H1 (cell line): ENCODE measurements at regions not wholly inside any gene's neighbourhood (a gene's known extent, or its start where the extent isn't known, plus 50 kb on each side); places are given as distances from the start of the nearest gene placed in this dataset.
"Not testable (repeated sequence)": the region's sequence is repeated elsewhere in the genome, so short reads cannot be mapped to it uniquely, and the experiment has no call there.

Source experiments
- CTCF ChIA-PET: fragments of 300-600 bp; sonication (Branson Sonifier 250); formaldehyde crosslinking; loops from one replicate; lab custom pipeline; 2021; ENCODE audit not compliant: partially characterized antibody; lab: Charles Lee
- POLR2A ChIA-PET: fragments of 300-600 bp; sonication (Branson Sonifier 250); formaldehyde crosslinking; loops from one replicate; lab custom pipeline; 2021; ENCODE audit warnings: inconsistent platforms; ENCODE audit not compliant: partially characterized antibody; lab: Charles Lee
- DNase-seq, 2 experiments: peaks; one replicate each; pipeline versions ENCODE4 v3.0.0 to v3.0.0-alpha.2; 2010 to 2022; ENCODE audit warnings: low spot score in 2 of 2, low read depth in 1 of 2, mixed read lengths in 1 of 2
- FAIRE-seq: peaks from 2 replicates; lab custom pipeline; 2011; peaks lifted over from hg19 to GRCh38; lab: Jason Lieb, UNC
- H2AFZ ChIP-seq: 2 replicates; pipeline ENCODE4 v1.8.1; 2012; ENCODE audit warnings: low read length, inconsistent platforms
- H2AK5ac ChIP-seq: 2 replicates; pipeline ENCODE4 v1.6.1; 2013; ENCODE audit warnings: low read depth, low read length
- H2BK120ac ChIP-seq: replicated peaks from 2 replicates; pipeline ENCODE3; 2013; ENCODE audit warnings: low read depth, low read length, inconsistent platforms
- H2BK12ac ChIP-seq: 2 replicates; pipeline ENCODE4 v1.6.1; 2013; ENCODE audit warnings: low read depth, low read length
- H2BK15ac ChIP-seq: 2 replicates; pipeline ENCODE4 v1.6.1; 2013; ENCODE audit warnings: low read length
- H2BK20ac ChIP-seq: 2 replicates; pipeline ENCODE4 v1.6.1; 2013; ENCODE audit warnings: low read length
- H2BK5ac ChIP-seq: 2 replicates; pipeline ENCODE4 v1.6.1; 2013; ENCODE audit warnings: low read depth, low read length
- H3K14ac ChIP-seq: 2 replicates; pipeline ENCODE4 v1.6.1; 2013; ENCODE audit warnings: inconsistent platforms; ENCODE audit not compliant: insufficient read length
- H3K18ac ChIP-seq: 2 replicates; pipeline ENCODE4 v1.6.1; 2013; ENCODE audit warnings: low read length; ENCODE audit errors: extremely low read depth
- H3K23ac ChIP-seq: 2 replicates; pipeline ENCODE4 v1.6.1; 2013; ENCODE audit warnings: inconsistent platforms; ENCODE audit not compliant: insufficient read length
- H3K23me2 ChIP-seq: 2 replicates; pipeline ENCODE4 v1.6.1; 2013; ENCODE audit warnings: low read depth, low read length
- H3K27ac ChIP-seq: 2 replicates; pipeline ENCODE4 v1.6.1; 2011; ENCODE audit warnings: low read depth, low read length, inconsistent platforms
- H3K27me3 ChIP-seq, 4 experiments: replicated peaks in 1 of 4; 1 replicate in 1 of 4; 2 replicates in 3 of 4; pipeline versions ENCODE4 v1.6.1 to v1.8.1; 2011 to 2013; ENCODE audit warnings: low read length in 3 of 4, mild to moderate bottlenecking in 3 of 4, inconsistent platforms in 2 of 4, mixed read lengths in 2 of 4, moderate library complexity in 1 of 4; ENCODE audit not compliant: control insufficient read depth in 3 of 4, insufficient read depth in 3 of 4; ENCODE audit errors: extremely low read depth in 1 of 4
- H3K36me3 ChIP-seq, 4 experiments: 2 replicates each; pipeline versions ENCODE4 v1.6.1 to v1.8.1; 2011 to 2013; ENCODE audit warnings: mild to moderate bottlenecking in 4 of 4, low read length in 3 of 4, moderate library complexity in 2 of 4, control low read depth in 1 of 4, inconsistent platforms in 1 of 4; ENCODE audit not compliant: insufficient read depth in 4 of 4, control insufficient read depth in 2 of 4
- H3K4ac ChIP-seq: replicated peaks from 2 replicates; pipeline ENCODE3; 2013; ENCODE audit warnings: low read length, low read depth, mixed read lengths, inconsistent platforms; ENCODE audit not compliant: insufficient read length
- H3K4me1 ChIP-seq, 4 experiments: replicated peaks in 1 of 4; 1 replicate in 1 of 4; 2 replicates in 3 of 4; pipeline versions ENCODE4 v1.6.1 to v1.8.1; 2011 to 2013; ENCODE audit warnings: low read length in 3 of 4, inconsistent platforms in 2 of 4, mixed read lengths in 1 of 4; ENCODE audit not compliant: insufficient read depth in 4 of 4, control insufficient read depth in 3 of 4
- H3K4me2 ChIP-seq, 2 experiments: 2 replicates each; pipeline versions ENCODE4 v1.6.1 to v1.8.1; 2011 to 2013; ENCODE audit warnings: low read depth in 2 of 2, low read length in 2 of 2, control low read depth in 1 of 2, inconsistent platforms in 1 of 2, mild to moderate bottlenecking in 1 of 2; ENCODE audit not compliant: insufficient read depth in 1 of 2
- H3K4me3 ChIP-seq, 4 experiments: fragments of 200-600, 300-600 bp in 1 of 4; sonication (generic), shearing (Covaris generic), sonication (Bioruptor Twin) in 1 of 4; 2 replicates each; pipeline versions ENCODE4 v1.5.1 to v1.8.1; 2011 to 2016; ENCODE audit warnings: low read length in 4 of 4, low read depth in 3 of 4, control low read depth in 2 of 4, inconsistent platforms in 2 of 4, mild to moderate bottlenecking in 2 of 4, mixed read lengths in 1 of 4, moderate library complexity in 1 of 4; ENCODE audit not compliant: insufficient read depth in 2 of 4; ENCODE audit errors: extremely low read depth in 1 of 4
- H3K56ac ChIP-seq: replicated peaks from 2 replicates; pipeline ENCODE3; 2013; ENCODE audit warnings: low read depth, mild to moderate bottlenecking, mixed read lengths, low read length, inconsistent platforms; ENCODE audit not compliant: insufficient read length
- H3K79me1 ChIP-seq: 2 replicates; pipeline ENCODE4 v1.6.1; 2013; ENCODE audit warnings: low read depth, low read length, control low read depth
- H3K79me2 ChIP-seq, 2 experiments: 2 replicates each; pipeline versions ENCODE4 v1.6.1 to v1.8.1; 2012 to 2013; ENCODE audit warnings: low read length in 2 of 2, mild to moderate bottlenecking in 2 of 2, inconsistent platforms in 1 of 2; ENCODE audit not compliant: insufficient read depth in 2 of 2, control insufficient read depth in 1 of 2
- H3K9ac ChIP-seq, 4 experiments: replicated peaks in 1 of 4; 1 replicate in 1 of 4; 2 replicates in 3 of 4; pipeline versions ENCODE4 v1.6.1 to v1.8.1; 2011 to 2013; ENCODE audit warnings: low read depth in 3 of 4, low read length in 3 of 4, control low read depth in 2 of 4, mild to moderate bottlenecking in 2 of 4, moderate library complexity in 2 of 4, inconsistent platforms in 1 of 4; ENCODE audit errors: extremely low read depth in 1 of 4
- H3K9me3 ChIP-seq, 2 experiments: 2 replicates each; pipeline versions ENCODE4 v1.6.1 to v1.8.1; 2012 to 2013; ENCODE audit warnings: mild to moderate bottlenecking in 2 of 2, moderate library complexity in 2 of 2, control low read depth in 1 of 2, inconsistent platforms in 1 of 2, low read depth in 1 of 2, low read length in 1 of 2, mixed read lengths in 1 of 2; ENCODE audit not compliant: insufficient read depth in 2 of 2
- H4K20me1 ChIP-seq, 2 experiments: replicated peaks in 1 of 2; 2 replicates each; pipeline versions ENCODE3 to v1.8.1; 2011 to 2013; ENCODE audit warnings: inconsistent platforms in 2 of 2, low read length in 2 of 2, mild to moderate bottlenecking in 1 of 2; ENCODE audit not compliant: insufficient read depth in 2 of 2, control insufficient read depth in 1 of 2
- H4K5ac ChIP-seq: 2 replicates; pipeline ENCODE4 v1.6.1; 2013; ENCODE audit warnings: low read length, low read depth, mixed read lengths, inconsistent platforms; ENCODE audit not compliant: insufficient read length
- H4K8ac ChIP-seq: 2 replicates; pipeline ENCODE4 v1.8.0; 2013; ENCODE audit warnings: mild to moderate bottlenecking, moderate library complexity, low read length, inconsistent platforms; ENCODE audit not compliant: insufficient read depth; ENCODE audit errors: extremely low read depth
- H4K91ac ChIP-seq: replicated peaks from 2 replicates; pipeline ENCODE3; 2013; ENCODE audit warnings: low read length, mixed read lengths, inconsistent platforms; ENCODE audit not compliant: insufficient read length
- CHD2 ChIP-seq: IDR thresholded peaks from 2 replicates; pipeline ENCODE4 v1.6.1; 2012; ENCODE audit warnings: low read length, improper control_type of control experiment
- JUND ChIP-seq: IDR thresholded peaks from 2 replicates; pipeline ENCODE4 v1.6.1; 2011; ENCODE audit warnings: mild to moderate bottlenecking, improper control_type of control experiment, low read length
- WGBS, 2 experiments: shearing (Covaris generic) in 1 of 2; methylation state at CpG; one replicate each; pipeline versions ENCODE4 v1.1.6 to v1.1.7; 2013 to 2015; ENCODE audit warnings: low lambda C conversion rate in 2 of 2, mixed read lengths in 2 of 2, inconsistent platforms in 1 of 2, low coverage in 1 of 2, missing lambda C conversion rate in 1 of 2; ENCODE audit not compliant: insufficient replicate concordance in 2 of 2, insufficient coverage in 1 of 2, insufficient read length in 1 of 2; ENCODE audit errors: extremely low coverage in 1 of 2, missing lambda C conversion rate in 1 of 2; 5-methylcytosine and 5-hydroxymethylcytosine counted together

DNA sequence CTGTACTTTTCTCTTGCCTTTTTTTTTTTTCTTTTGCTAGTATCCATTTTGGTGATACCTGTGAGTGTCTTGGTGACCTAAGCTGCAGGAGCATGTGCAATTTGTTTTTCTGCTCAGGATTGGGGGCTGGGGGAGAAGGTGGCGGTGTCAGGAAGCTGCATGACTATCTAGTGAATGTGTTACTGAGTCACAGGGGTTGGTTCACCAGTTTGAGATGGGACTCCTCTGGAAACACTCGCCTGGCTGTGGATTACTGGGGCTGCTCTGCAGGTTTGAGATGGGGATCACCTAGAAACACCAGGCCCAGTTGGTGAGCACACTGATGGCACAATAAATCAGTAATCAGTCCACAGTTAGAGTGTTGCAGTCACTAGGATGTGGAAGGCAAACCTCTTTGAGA, 447.9 kb downstream of the SPATA31D1 start:
- Histone ChIP-seq H3K27me3 (no peaks in the 10 kb centered on the region), H2BK5ac (no peak overlapping the region), H3K4ac (no peak overlapping the region), H2AK5ac (no peak overlapping the region), H3K18ac (no peak overlapping the region), H3K79me2 (no peaks in the 10 kb centered on the region), H3K9me3 (peaks cover 22 to 42% of the 10 kb centered on the region in 2 experiments), H3K23ac (no peak overlapping the region), H4K8ac (no peak overlapping the region), H4K20me1 (no peaks in the 10 kb centered on the region), H3K56ac (no peak overlapping the region), H3K9ac (no peak overlapping the region), H3K14ac (no peak overlapping the region), H2AFZ (no peak overlapping the region), H3K36me3 (0 out of 8 replicates have a peak, but pooled peaks cover 0 to 4% (median 0%) of the 10 kb centered on the region in 4 experiments), H3K4me2 (no peak overlapping the region), H2BK20ac (no peak overlapping the region), H3K4me1 (no peaks in the 10 kb centered on the region), H3K27ac (no peak overlapping the region), H3K79me1 (no peaks in the 10 kb centered on the region), H2BK120ac (no peak overlapping the region), H3K23me2 (no peaks in the 10 kb centered on the region), H4K5ac (no peak overlapping the region), H2BK15ac (no peak overlapping the region), H4K91ac (no peak overlapping the region), H2BK12ac (no peak overlapping the region), H3K4me3 (no peak overlapping the region; a peak in 1 of 8 replicates)
- CTCF ChIA-PET, result no interaction called here
- POLR2A ChIA-PET, result no interaction called here
- DNase-seq (no peak), FAIRE-seq (no peak)
- TF ChIP-seq CHD2, result no peak
- TF ChIP-seq JUND, result no peak
- WGBS, 2 experiments, result 86% methylated on average over 2 of the region's 2 CpGs; no CpG with 5 or more reads in 1 of the 2 experiments

DNA sequence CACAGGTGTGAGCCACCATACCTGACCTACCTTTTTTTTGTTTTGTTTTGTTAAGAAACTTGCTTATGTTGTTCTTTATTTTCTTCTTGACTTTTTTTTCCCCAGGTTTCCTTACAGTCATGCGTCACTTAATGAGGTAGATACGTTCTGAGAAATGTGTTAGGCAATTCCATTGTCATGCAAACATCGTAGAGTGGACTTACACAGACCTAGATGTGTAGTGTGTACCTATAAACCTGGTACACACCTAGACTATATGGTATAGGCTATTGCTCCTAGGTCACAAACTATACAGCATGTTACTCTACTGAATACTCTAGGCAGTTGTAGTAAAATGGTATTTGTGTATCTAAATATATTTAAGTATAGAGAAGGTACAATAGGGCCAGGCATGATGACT, 448.6 kb downstream of the SPATA31D1 start:
- H3K23me2 ChIP-seq, H3K4ac ChIP-seq, H2BK12ac ChIP-seq, H4K8ac ChIP-seq, H2AFZ ChIP-seq, H3K23ac ChIP-seq, H3K27me3 ChIP-seq, H2BK5ac ChIP-seq, H3K36me3 ChIP-seq, H3K79me2 ChIP-seq, H3K27ac ChIP-seq, FAIRE-seq, H3K79me1 ChIP-seq, H3K4me2 ChIP-seq, H3K9ac ChIP-seq, H2BK20ac ChIP-seq, H3K4me1 ChIP-seq, H3K56ac ChIP-seq, POLR2A ChIA-PET, H3K14ac ChIP-seq, H2BK120ac ChIP-seq, H2AK5ac ChIP-seq, H3K4me3 ChIP-seq, H3K18ac ChIP-seq, DNase-seq, H4K20me1 ChIP-seq, H4K5ac ChIP-seq, H4K91ac ChIP-seq, H2BK15ac ChIP-seq, CTCF ChIA-PET: not testable (repeated sequence)
- peaks cover 27 to 37% of the 10 kb centered on the region in 2 experiments for H3K9me3 ChIP-seq
- WGBS, 2 experiments, result 94% methylated on average over 3 of the region's 3 CpGs; no CpG with 5 or more reads in 1 of the 2 experiments
